ENCODE measurements at regions not wholly inside any gene's neighbourhood (a gene's known extent, or its start where the extent isn't known, plus 50 kb on each side); places are given as distances from the start of the nearest gene placed in this dataset.

DNA sequence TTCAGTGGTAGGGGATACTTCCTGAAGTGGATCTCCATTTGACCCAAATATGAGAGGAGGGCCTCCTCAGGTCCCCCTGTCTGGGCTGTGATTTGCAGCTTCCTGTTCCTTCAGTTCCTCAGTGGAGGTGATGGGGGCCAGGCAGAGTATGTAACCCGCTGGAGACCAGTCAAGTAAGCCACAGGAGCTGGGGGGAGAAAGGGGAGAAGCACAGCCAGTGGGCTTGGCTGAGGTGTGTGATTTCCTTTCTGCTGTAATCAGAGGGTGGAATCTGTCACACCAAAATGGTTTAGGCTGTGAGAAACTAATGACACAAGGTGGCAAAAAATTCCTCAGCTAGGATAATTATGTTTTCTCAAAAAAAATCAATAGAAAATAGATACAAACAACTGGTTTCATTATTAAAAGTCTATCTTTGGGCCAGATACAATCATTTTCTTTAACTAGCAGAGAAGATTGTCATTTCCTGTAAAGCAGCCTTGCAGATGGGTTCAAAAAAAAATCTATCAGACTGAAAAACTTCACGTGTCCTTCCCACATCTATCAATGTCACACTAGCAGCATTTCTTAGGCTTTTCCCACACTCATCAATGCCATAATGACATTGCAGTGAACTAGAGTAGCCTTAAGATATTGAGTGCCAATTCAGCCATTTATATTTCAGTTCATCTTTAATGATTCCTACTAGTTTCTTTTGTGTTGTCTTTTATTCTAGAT, 1660.3 kb downstream of the EFNB2 start:
- DNase-seq (ENCODE audit: low read depth in 4 of 4, low spot score in 3 of 4), result no peak

DNA sequence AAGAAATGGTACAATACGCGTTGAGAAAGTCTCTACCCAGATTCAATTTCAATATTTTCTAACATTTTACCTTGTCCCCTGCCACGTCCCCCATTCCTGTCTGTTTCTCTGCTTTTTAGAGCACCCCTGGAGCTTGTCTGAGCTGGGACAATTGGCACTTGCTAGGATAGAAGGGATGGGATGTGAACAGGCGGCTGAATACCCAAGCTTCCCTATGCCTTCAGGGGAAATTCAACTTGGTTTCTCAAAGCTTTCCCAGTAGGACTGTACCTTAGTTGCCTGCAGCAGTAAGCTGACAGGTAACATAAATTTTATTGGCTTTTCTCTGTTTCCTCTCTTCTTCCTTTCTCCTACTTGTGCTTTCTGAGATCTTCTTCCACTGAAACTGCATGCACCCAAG, 1663.3 kb downstream of the EFNB2 start:
- no peak for DNase-seq (ENCODE audit: low read depth in 4 of 4, low spot score in 3 of 4)

DNA sequence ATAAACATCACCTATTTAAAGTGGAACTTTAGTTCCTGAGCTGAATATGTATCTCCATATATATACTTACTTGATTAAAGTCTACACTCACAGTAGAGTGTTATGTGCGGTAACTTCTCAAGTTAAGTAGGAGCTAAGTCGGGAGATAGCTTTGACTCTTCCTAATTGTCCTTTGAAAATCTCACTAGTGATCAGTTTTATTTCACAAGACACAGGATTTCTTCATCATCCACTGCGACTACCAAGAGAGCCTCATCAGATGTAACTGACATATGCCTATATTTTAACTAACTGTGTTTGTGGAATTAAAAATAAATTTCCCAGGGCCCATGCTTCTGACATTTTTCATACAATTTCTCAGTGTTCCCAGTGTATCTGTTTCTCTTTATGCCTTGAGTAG, 1664.0 kb downstream of the EFNB2 start:
- DNase-seq (ENCODE audit: low read depth in 4 of 4, low spot score in 3 of 4), result no peak

DNA sequence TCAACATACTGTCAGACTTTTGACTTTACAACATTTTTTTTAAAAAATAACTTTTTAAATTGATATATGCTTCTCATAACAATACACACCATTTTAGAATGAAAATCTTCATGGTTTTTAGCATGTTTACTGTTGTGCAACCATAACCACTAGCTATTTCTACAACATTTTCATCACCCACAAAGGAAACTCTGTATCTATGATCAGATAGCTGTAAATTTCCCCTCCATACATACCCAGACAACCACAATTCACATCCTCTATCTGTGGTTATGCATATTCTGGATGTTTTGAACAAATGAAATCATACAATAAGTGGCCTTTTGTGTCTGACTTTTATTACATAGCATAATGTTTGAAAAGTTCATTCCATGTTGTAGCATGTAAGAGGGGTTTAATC, 1666.0 kb downstream of the EFNB2 start:
- DNase-seq (ENCODE audit: low read depth in 4 of 4, low spot score in 3 of 4), result no peak

DNA sequence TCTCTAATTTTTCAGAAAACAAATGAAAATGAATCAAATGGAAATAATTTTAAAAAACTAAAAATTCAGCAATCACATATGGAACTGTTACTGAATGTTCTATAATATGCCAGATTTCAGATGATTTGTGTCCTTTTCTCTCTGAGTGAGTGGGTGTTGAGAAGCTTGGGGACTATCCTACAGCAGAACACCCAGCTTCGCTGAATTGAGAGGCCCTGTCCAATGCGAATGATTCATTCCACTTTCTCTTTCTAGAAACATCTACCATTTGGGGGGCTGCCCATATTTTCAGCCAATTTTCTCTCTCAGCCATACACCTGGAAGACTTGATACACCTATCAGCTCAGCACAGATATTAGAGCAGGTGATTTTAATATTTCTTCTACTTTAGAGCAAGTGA, 1666.7 kb downstream of the EFNB2 start:
- DNase-seq (ENCODE audit: low read depth in 4 of 4, low spot score in 3 of 4), result no peak

DNA sequence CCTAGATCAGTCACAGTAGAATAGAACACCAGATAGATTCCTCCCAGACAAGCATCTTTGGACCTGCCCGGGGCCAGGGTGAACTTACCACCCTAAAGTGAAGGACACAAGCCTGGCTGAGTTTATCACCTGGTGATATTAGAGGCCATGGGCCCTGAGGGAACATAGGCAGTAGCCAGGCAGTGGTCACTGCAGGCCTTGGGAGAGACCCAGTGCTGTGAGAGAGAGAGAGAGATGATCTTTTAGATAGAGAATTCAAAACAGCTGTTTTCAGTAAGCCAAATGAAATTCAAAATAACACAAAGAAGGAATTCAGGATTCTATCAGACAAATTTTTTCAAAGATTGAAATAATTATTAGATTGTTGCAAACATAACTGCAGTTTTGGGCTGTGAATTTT, 1679.9 kb downstream of the EFNB2 start:
- no peak for DNase-seq (ENCODE audit: low read depth in 4 of 4, low spot score in 3 of 4)

DNA sequence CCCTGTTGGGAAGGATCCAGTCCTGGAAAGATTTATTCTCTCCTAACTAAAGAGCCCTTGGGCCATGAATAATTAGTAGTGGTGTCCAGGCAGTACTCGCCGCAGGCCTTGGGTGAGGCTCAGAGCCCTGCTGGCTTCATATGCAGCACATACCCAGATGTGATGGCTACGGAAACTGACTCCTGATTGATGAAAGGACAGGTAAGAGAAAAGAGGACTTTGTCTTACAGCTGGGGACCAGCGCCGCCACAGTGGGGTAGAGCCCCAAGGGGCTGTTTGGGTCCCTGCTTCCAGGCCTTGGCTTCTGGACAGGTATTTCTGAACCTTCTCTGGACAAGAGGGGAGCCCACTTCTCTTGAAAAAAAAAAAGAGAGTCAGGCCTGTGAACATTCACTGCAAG, 1680.8 kb downstream of the EFNB2 start:
- no peak for DNase-seq (ENCODE audit: low read depth in 4 of 4, low spot score in 3 of 4)

DNA sequence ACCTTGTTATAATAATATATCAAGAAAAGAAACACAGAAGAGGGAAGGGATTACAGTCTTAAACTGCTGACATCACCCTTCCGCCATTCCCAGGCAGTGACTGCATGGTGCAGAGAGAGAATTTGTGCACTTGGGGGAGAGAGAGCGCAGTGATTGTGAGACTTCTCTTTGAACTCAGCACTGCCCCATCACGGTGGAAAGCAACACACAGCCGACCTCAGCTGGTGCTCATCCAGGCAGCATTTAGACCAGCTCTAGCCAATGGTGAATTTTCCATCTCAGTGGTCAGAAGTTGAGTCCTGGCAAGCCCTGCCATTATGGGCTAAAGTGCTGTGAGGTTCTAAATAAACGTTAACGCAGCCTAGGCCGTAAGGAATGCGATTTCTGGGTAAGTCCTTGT, 1681.5 kb downstream of the EFNB2 start:
- no peak for DNase-seq (ENCODE audit: low read depth in 4 of 4, low spot score in 3 of 4)

DNA sequence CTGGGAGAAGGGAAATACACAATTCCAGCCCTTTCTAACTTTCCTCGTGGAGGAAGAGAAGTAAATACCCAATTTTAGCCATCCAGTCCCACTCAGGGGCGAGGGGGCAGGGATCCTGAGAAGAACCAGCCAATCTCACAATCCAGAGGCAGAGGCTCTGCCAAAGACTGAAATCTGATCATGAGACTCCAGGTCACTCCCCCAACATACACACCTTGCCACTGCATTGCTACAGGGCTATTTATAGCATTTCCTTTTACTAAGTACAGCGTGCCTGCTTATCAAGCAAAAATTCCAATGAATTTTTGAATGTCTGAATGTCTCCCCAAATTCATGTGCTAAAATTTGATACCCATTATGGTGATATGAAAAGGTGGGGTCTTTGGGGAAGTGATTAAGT, 1687.5 kb downstream of the EFNB2 start:
- DNase-seq (ENCODE audit: low read depth in 4 of 4, low spot score in 3 of 4), result no peak

DNA sequence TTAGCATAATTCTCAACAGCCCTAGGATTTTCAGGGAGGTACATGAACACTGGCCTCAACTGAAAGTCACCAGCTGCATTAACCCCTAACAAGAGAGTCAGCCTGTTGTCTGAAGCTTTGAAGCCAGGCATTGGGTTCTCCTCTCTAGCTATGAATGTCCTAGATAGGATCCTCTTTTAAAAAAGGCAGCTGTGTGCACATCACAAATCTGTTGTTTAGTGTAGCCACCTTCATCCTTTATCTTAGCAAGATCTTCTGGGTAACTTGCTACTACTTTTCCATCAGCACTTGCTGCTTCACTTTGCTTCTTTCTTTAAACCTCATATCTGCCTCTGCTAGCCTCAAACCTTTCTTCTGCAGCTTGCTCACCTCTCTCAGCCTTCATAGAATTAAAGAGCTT, 1692.1 kb downstream of the EFNB2 start:
- no peak for DNase-seq (ENCODE audit: low read depth in 4 of 4, low spot score in 3 of 4)

DNA sequence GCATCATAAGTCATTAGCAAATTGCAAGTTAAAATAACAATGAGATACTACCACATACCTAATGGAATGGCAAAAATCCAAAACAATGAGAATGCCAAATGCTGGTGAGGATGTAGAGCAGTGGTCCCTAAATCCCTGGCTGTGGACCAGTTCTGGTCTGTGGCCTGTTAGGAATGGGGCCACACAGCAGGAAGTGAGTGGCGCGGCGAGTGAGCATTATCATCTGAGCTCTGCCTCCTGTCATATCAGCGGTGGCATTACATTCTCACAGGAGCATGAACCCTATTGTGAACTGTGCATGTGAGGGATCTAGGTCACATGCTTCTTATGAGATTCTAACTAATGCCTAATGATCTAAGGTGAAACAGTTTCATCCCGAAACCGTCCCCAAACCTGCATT, 1694.4 kb downstream of the EFNB2 start:
- no peak for DNase-seq (ENCODE audit: low read depth in 4 of 4, low spot score in 3 of 4)

DNA sequence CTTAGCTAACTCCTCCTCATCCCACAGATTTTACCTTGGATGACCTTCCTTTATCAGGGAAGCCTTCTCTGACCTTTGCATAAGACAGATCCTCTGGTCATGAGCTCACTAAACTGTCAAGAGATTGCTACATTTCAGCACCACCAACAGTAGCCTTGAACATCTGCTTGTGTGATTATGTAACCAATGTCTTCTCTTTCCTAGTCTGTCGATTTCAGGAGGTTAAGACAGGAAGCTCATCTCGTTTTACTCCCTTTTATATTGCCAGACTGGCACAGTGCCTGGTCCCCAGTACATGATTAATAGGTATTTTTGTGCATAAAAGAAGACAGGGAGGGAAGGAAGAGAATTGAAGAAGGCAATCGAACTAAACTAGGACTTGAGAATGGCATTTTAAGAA, 1697.7 kb downstream of the EFNB2 start:
- no peak for DNase-seq (ENCODE audit: low read depth in 4 of 4, low spot score in 3 of 4)

DNA sequence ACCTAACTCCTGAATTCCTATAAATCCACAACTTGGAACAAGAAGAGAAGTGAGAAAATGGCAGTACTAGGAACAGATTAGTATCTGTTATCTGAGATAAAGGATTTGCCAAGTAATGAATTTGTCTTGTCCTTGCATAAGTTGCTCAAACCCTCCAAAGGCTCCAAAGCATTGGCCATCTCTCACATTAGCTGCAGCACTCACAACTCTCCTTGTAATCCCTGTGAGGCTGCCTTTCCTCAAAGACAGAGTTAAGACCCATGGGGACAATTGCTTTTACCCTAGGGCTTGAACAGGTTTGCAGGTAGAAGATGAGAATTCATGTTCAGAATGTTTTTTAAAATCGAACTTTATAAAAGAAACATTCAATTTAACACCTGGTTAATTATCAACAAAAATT, 1702.2 kb downstream of the EFNB2 start:
- no peak for DNase-seq (ENCODE audit: low read depth in 4 of 4, low spot score in 3 of 4)

DNA sequence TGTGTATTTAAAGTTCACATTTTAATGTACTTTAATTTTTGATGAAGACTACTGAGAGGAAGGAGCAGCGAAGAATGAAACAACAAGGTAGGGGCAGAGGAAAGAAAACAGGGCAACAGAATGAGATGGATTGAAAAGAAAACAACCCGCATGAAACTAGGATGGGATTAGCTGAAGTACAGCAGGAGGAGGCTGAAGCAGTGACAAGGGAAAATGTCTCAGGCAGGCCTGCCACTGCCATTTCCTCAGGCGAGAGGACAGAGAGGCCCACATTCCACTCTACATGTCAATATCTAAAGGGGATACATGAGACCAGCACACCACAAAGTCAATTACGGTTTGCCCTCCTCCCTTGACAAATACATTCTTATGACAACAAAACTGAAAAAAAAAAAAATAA, 1703.2 kb downstream of the EFNB2 start:
- DNase-seq (ENCODE audit: low read depth in 4 of 4, low spot score in 3 of 4), result no peak

DNA sequence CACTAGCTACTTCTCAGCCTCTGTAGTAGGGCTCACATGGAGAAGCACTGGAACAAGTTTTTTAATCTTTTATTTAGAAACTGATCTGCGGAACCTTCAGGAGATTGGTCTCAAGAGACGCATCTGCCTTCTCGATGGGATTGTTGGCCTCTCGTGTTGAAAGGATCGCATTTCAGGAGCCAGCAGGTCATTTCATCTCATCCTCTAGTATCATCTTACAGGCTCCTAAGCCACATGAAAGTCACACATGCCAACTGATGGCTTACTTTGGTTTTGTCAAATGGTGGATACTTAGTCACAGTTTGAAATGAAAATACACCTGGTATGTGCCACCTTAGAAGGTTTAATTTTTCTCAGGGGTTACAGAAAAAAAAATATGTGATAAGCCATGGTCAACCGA, 1703.6 kb downstream of the EFNB2 start:
- DNase-seq (ENCODE audit: low read depth in 4 of 4, low spot score in 3 of 4), result no peak

DNA sequence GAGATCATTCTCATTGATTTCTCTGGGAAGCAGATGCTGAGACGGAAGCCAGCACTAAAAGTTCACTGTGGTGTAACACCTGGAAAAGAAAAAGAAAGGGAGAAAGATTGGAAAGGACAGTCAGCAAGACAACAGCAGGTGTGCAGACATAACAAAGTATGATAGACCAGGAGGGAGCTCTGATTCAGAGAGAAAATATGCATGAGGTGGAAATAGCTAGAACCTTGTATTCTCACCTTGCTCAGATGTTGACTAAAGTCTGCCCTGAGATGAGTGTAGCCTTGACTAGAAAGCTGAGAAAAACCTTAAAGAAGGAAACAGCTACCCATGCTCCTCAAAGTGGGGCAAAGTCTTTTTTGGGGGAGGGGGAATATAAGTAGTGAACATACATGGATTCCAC, 1711.8 kb downstream of the EFNB2 start:
- no peak for DNase-seq (ENCODE audit: low read depth in 4 of 4, low spot score in 3 of 4)

DNA sequence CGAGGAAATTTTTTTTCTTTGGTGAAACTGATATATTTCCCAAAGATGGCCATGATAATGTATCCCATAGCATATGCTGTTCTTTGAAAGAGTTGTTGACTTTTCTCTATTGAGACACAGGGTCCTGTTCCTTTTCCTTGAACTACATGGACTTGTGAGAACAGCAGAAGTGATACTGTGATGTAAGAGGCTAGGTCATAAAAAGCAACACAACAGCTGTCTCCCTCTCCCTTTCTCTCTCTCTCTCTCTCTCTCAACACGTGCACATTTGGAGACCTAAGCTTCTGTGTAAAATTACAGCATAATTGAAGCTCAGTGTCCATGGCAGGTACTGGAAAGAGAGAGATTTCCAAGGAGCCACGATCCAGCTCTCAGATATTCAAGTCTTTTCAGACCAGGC, 1712.4 kb downstream of the EFNB2 start:
- no peak for DNase-seq (ENCODE audit: low read depth in 4 of 4, low spot score in 3 of 4)

DNA sequence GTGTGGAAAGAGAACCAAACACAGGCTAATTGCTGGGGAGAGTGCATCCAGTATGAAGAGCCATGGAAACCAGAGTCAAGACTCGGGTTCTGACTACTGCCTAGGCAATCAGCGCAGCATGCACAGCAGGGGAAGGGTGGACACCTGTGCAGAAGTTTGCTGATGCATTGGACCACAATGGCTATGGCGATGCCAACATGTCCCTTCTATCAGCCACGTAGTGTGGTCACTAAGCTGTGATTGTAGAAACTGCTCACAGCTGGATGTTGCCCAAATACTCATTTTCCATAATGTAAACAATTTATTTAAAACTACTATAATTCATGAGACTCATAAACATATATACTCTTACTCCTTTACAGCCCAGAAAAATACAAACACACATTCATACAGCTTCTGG, 1718.2 kb downstream of the EFNB2 start:
- DNase-seq (ENCODE audit: low read depth in 4 of 4, low spot score in 3 of 4), result no peak

DNA sequence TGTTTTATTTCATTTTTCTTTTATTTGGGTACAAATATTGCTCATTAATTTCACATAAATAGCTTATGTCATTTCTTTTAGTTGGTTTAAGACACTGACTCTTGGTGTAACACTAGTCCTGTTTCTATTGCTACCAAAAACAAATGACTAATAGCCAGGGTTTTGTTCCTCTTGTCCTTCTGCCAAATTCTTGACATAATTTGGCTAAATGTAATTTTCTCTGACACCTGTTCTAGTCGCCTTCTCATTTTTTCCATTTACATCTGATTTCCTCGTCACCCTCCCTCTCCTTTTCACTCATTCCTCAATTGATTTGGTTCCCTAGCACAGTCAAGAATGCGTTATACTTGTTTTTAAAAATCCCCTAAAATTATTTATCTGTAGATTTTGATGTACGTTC, 1718.7 kb downstream of the EFNB2 start:
- DNase-seq (ENCODE audit: low read depth in 4 of 4, low spot score in 3 of 4), result no peak

DNA sequence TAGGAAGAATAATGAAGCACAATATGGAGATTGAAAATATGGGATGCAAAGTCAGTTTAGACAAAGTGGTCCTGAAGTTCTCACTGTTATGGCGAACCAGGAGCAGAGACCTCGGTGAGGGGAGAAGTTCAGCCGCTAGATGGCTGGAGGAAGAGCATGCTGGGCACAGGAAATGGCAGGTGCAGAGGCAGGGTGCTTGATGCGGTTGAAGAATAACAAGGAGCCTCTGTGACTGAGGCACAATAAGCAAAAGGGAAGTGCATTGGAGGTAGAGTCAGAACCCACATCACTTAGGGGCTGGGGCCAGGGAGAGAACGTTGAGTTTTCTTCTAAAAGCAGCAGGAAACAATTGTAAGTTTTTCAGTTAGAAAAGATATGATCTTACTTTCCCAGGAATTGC, 1725.2 kb downstream of the EFNB2 start:
- DNase-seq (ENCODE audit: low read depth in 4 of 4, low spot score in 3 of 4), result no peak

DNA sequence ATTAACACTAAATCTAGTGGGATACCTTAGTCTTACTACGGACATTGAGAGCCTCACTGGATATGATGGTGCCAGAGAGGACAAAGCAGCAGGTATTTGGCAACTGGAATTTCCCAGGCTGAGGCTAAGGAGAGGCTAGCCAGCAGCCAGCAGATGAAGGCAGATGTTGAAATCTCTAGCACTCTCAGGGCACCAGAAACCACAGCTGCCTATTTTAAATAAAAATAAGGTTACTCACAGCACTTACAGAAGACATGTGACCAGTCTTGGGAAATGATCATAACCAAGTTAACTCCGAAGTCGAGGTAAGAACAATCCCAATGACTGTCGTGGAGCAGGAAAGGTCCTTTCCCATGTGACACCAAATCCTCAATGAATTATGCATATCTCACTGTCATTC, 1726.0 kb downstream of the EFNB2 start:
- DNase-seq (ENCODE audit: low read depth in 4 of 4, low spot score in 3 of 4), result no peak

DNA sequence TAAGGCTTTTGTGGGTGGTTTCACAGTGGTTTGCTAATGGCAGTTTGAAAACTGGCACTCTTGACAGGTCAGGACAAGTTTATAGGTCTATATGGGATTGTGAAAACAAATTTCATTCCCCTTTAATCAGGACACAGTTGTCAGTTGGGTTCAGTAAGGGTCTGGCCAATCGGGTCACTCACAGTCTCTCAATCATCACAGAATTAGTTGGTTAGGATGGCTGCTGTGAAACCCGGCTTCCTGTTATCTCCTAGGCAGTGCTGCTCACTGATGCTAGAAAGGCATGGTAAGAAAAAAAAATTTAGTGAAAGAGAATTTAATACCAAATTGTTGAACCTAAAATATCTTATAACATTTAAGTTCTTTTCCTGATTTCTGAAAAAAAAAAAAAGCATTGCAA, 1730.1 kb downstream of the EFNB2 start:
- no peak for DNase-seq (ENCODE audit: low read depth in 4 of 4, low spot score in 3 of 4)

DNA sequence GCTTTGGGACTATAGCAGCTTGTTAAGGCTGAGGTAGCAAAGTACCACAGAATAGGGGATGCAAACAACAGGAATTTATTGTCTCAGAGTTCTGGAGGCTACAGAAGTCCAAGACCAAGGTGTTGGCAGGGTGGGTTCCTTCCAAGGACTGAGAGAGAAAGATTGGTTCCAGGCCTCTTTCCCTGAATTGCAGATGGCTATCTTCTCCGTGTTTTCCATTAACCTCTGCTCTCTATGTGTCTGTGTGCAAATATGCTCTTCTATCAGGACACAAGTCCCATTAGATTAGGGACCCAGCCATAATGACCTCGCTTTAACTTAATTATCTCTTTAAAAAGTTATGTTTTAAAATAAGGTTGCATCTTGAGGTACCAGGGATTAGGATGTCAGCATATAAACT, 1732.9 kb upstream of the SLC10A2 start:
- DNase-seq (ENCODE audit: low read depth in 4 of 4, low spot score in 3 of 4), result no peak
